BLaER1 treated with 17β-estradiol and CSF1 and Interleukin-3, amounts not matched to agents 10 nM and 100 nM (cell line): ENCODE measurements at regions not wholly inside any gene's neighbourhood (a gene's known extent, or its start where the extent isn't known, plus 50 kb on each side); places are given as distances from the start of the nearest gene placed in this dataset.

ENCODE experiments used
- H3K27ac ChIP-seq, 11 experiments: shearing (Covaris generic); formaldehyde crosslinking; 2 replicates each; pipeline ENCODE4 v1.8.1; 2022
- H3K27me3 ChIP-seq, 11 experiments: shearing (Covaris generic); formaldehyde crosslinking; 2 replicates each; pipeline ENCODE4 v1.8.1; 2022
- H3K36me3 ChIP-seq, 11 experiments: shearing (Covaris generic); formaldehyde crosslinking; 2 replicates each; pipeline ENCODE4 v1.8.1; 2022
- H3K4me1 ChIP-seq, 10 experiments: shearing (Covaris generic); formaldehyde crosslinking; 2 replicates each; pipeline ENCODE4 v1.8.1; 2022
- H3K4me2 ChIP-seq, 11 experiments: shearing (Covaris generic); formaldehyde crosslinking; 2 replicates each; pipeline ENCODE4 v1.8.1; 2022
- H3K4me3 ChIP-seq, 10 experiments: shearing (Covaris generic); formaldehyde crosslinking; 2 replicates each; pipeline ENCODE4 v1.8.1; 2022
- H3K9ac ChIP-seq, 11 experiments: shearing (Covaris generic); formaldehyde crosslinking; 2 replicates each; pipeline ENCODE4 v1.8.1; 2022
- H3K9me3 ChIP-seq, 11 experiments: shearing (Covaris generic); formaldehyde crosslinking; replicated peaks in 1 of 11; 2 replicates each; pipeline ENCODE4 v1.8.1; 2022
- H4K20me1 ChIP-seq, 11 experiments: shearing (Covaris generic); formaldehyde crosslinking; 2 replicates each; pipeline ENCODE4 v1.8.1; 2022
- Cebpa-rat ChIP-seq, 11 experiments: shearing (Covaris generic); IDR thresholded peaks; 2 replicates each; pipeline ENCODE4 v1.8.1; 2022

DNA sequence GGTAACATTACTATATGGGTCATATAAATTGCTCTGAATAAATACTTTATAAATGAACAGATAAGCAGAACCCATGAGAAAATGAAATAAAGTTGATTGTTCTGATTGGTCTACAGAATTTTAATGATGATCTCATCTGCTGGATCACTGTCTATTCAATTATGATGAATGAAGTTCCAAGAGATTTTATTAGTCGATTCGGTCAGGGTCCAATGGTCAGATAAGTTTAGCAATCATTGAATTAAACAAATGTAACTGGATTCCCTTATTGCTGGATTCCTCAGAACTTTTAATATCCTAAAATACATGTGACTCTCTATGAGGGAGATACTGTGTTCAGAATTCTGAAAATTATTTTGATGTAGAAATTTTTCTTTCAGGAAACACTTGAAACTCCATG, 715.2 kb downstream of the EPM2A start:
- H3K4me1 ChIP-seq, result peaks cover 0 to 29% (median 0%) of the 10 kb centered on the region in 10 experiments; a peak in 6 of 20 replicates
- H4K20me1 ChIP-seq, result no peaks in the 10 kb centered on the region
- H3K9me3 ChIP-seq, result no peaks in the 10 kb centered on the region
- no peaks in the 10 kb centered on the region for H3K36me3 ChIP-seq
- H3K27ac ChIP-seq, result no peak overlapping the region
- H3K4me2 ChIP-seq, result no peak overlapping the region
- TF ChIP-seq Cebpa-rat (IDR thresholded peaks at IDR 0.05), result no peak
- H3K4me3 ChIP-seq, result no peak overlapping the region
- no peak overlapping the region for H3K9ac ChIP-seq
- H3K27me3 ChIP-seq, result no peaks in the 10 kb centered on the region

DNA sequence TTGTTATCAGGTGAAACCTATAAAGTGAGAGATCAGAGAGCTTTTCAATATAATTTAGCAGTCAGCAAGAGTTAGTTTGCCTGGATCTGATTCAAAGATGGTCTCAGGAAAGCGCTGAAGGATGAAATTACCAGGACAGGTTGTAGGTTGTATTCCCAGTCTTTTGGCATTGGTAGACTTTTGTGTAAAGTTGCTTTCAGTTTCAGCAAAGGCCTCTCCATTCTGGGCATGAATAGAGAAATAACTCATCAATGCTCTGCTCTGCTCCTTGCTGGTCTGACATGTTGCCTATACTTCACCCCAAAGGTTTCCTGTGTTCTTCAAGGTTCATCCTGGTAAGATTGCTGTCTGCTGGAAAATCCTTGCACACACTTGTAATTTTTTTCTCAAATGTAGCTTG, 714.8 kb downstream of the EPM2A start:
- H3K9me3 ChIP-seq, result no peaks in the 10 kb centered on the region

DNA sequence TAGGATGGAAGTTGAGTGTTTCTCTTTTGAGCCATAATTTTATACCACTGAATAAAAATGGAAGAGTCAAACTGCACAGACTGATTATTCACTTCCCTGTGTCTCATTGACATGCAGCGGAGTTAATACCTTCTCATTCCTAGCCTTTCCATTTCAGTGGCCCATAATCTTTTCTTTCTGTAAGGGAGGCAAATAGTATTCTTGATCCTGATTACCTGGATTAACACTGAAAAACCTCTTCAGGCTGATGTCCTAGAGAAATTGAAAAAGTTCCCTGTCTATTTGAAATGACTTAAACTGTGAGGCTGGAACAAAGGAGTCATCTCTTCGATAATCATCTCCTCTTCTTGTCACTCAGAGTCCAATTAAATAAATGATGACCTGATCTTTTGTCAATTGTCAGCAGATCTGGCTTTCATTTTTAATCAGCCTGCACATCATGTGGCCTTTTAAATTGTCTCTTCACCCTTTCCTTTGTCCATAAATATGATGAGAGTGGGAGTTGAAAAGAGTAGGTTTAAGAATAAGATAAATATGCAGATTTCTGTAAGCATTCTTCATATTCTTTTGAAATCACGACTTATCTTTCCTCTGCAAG, 713.0 kb downstream of the EPM2A start:
- H3K27ac ChIP-seq, result no peak overlapping the region
- no peak overlapping the region for H3K4me2 ChIP-seq
- H3K36me3 ChIP-seq, result no peaks in the 10 kb centered on the region
- H3K9me3 ChIP-seq, result no peaks in the 10 kb centered on the region
- peaks cover 0 to 8% (median 0%) of the 10 kb centered on the region in 10 experiments; a peak in 3 of 20 replicates for H3K4me1 ChIP-seq
- no peak for TF ChIP-seq Cebpa-rat (IDR thresholded peaks at IDR 0.05)
- no peak overlapping the region for H3K9ac ChIP-seq
- no peak overlapping the region for H3K4me3 ChIP-seq
- no peaks in the 10 kb centered on the region for H3K27me3 ChIP-seq
- H4K20me1 ChIP-seq, result no peaks in the 10 kb centered on the region

More for the DNA sequence above, 714.8 kb downstream of the EPM2A start:
- no peak overlapping the region for H3K4me2 ChIP-seq
- TF ChIP-seq Cebpa-rat (IDR thresholded peaks at IDR 0.05), result no peak
- H4K20me1 ChIP-seq, result no peaks in the 10 kb centered on the region
- no peaks in the 10 kb centered on the region for H3K27me3 ChIP-seq
- no peak overlapping the region for H3K9ac ChIP-seq
- H3K36me3 ChIP-seq, result no peaks in the 10 kb centered on the region
- H3K4me3 ChIP-seq, result no peak overlapping the region
- peaks cover 0 to 25% (median under 1%) of the 10 kb centered on the region in 10 experiments; a peak in 6 of 20 replicates for H3K4me1 ChIP-seq
- no peak overlapping the region for H3K27ac ChIP-seq

DNA sequence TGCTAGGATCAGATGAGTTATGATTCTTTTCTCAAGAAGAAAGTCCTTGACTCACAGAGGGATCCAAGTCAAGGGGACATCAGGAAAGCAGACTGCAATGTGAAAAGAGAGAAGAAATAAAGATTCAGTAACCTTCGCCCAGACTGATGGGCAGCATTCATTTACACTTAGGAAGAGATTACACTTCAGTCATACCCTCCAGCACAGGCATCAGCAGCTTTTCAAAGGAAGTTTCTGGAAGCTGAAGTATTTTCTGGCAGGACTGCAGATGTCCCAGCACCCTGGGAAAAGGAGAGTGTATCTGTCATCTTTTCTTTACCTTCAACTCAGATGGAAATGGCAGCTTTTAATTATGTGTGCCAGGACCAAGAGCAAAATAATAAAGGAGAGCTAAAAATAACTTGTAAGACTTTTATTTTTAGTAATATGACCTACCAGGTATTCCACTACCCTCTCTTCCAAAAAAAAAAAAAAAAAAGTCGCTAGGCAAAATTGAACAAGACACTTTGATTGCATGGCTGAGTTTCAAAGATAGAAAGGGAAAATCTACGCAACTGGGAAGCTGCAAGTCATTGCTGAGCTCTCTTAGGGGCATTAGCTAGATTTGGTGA, 712.1 kb downstream of the EPM2A start:
- no peaks in the 10 kb centered on the region for H4K20me1 ChIP-seq
- no peak overlapping the region for H3K4me3 ChIP-seq
- no peaks in the 10 kb centered on the region for H3K9me3 ChIP-seq
- no peak overlapping the region for H3K9ac ChIP-seq
- TF ChIP-seq Cebpa-rat (IDR thresholded peaks at IDR 0.05), result no peak
- no peaks in the 10 kb centered on the region for H3K27me3 ChIP-seq
- H3K4me1 ChIP-seq, result 0 out of 20 replicates have a peak, but pooled peaks cover 0 to 3% (median 0%) of the 10 kb centered on the region in 10 experiments
- H3K4me2 ChIP-seq, result no peak overlapping the region
- no peak overlapping the region for H3K27ac ChIP-seq
- H3K36me3 ChIP-seq, result no peaks in the 10 kb centered on the region

DNA sequence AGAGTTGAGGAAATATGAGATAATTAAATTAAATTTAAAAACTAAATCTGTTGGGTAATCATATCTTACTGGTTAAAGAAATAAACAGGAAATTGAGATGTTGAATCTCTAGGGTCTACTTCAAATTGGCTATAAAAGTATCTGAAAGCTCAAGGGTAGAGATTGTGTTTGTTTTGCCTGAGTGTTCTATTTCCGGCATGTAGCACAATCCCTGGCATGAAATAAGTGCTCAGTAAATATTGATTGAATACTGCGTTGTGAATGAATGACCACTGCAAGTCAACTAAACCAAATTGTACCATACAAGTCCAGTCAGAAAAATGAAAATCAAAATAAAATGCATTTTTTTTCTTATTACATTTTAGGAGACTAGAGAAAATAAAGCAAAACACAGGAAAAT, 709.8 kb downstream of the EPM2A start:
- TF ChIP-seq Cebpa-rat (IDR thresholded peaks at IDR 0.05), result no peak

DNA sequence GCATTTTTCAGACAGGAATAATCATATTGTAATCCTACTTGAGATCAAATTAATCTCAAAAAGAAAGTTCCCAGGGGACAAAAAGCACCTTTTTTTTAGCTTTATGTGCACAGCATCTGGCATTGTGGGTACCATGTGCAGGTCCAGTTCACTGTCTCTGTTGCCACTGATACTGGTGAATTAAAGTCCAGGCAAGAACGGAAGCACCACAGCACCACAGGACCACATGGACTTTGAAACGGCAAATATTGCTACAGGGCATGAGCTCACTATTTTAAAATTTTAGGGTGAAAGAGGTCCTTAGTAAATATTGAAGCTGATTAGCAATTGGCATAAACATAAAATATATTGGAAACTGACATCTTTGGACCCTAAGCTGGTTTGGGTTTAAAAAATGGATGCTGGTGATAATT, 709.0 kb downstream of the EPM2A start:
- no peak overlapping the region for H3K27ac ChIP-seq
- 0 out of 20 replicates have a peak, but pooled peaks cover 0 to 3% (median 0%) of the 10 kb centered on the region in 10 experiments for H3K4me1 ChIP-seq
- H4K20me1 ChIP-seq, result no peaks in the 10 kb centered on the region
- no peaks in the 10 kb centered on the region for H3K9me3 ChIP-seq
- TF ChIP-seq Cebpa-rat (IDR thresholded peaks at IDR 0.05), result no peak
- H3K4me2 ChIP-seq, result no peak overlapping the region
- H3K27me3 ChIP-seq, result no peaks in the 10 kb centered on the region
- no peak overlapping the region for H3K4me3 ChIP-seq
- no peak overlapping the region for H3K9ac ChIP-seq
- H3K36me3 ChIP-seq, result no peaks in the 10 kb centered on the region

More for the DNA sequence above, 709.8 kb downstream of the EPM2A start:
- H3K4me1 ChIP-seq, result 0 out of 20 replicates have a peak, but pooled peaks cover 0 to 3% (median 0%) of the 10 kb centered on the region in 10 experiments
- no peaks in the 10 kb centered on the region for H4K20me1 ChIP-seq
- H3K9me3 ChIP-seq, result no peaks in the 10 kb centered on the region
- no peak overlapping the region for H3K27ac ChIP-seq
- no peak overlapping the region for H3K9ac ChIP-seq
- no peak overlapping the region for H3K4me2 ChIP-seq
- H3K27me3 ChIP-seq, result no peaks in the 10 kb centered on the region
- no peak overlapping the region for H3K4me3 ChIP-seq
- no peaks in the 10 kb centered on the region for H3K36me3 ChIP-seq

DNA sequence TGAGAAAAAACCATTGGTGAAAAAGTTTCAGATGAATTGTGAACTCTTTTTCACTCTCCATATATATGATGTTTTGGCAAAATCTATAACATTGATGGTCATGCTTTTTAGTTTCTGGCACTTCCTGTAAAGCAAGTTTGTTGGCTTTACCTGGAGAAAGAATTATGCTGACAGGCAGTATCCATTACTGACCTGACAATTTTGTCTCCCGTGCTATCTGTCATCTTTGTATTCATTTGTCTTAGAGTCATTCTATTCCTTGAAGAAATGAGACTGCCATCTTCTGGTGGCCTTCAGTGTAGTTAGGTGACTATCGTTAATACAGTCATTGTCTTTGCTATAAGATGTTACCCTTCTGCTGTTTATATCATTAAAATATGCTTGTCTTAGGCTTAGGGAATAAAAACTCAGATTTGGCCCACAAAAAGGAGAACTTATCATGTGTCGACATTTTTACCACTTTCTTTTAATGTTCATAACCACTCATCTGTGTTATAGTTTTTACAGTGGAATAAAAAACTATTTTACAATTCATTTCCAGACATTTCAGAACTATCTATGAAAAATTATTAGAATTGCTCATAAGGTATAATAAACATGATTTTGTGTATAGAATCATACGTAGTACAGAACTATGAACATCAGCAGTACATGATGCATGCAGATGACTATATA, 707.0 kb downstream of the EPM2A start:
- Histone ChIP-seq H3K4me2 (no peak overlapping the region), H3K4me3 (no peak overlapping the region), H4K20me1 (no peaks in the 10 kb centered on the region), H3K4me1 (0 out of 20 replicates have a peak, but pooled peaks cover 0 to 3% (median 0%) of the 10 kb centered on the region in 10 experiments), H3K27ac (no peak overlapping the region), H3K9ac (no peak overlapping the region), H3K27me3 (no peaks in the 10 kb centered on the region), H3K36me3 (no peaks in the 10 kb centered on the region), H3K9me3 (no peaks in the 10 kb centered on the region)
- no peak for TF ChIP-seq Cebpa-rat (IDR thresholded peaks at IDR 0.05)

DNA sequence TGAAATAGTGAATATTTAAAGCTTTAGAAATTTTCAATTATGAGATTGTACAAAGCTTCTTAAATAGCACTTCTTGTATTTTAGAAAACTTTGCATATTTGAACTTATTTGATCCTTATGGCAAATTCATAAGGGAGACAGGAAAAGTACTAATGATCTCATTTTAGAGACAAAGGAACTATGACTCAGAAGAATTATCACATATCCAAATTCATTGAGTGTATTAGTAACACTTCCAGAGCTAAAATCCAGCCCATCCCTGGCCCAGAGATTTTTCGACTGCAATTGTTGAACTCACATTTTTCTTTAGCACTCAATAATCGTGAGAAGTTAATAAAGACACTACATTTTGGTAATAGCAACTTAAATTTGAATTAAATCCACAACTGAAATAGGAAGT, 704.3 kb downstream of the EPM2A start:
- Histone ChIP-seq H3K27ac (no peak overlapping the region), H3K4me3 (no peak overlapping the region)
- no peak for TF ChIP-seq Cebpa-rat (IDR thresholded peaks at IDR 0.05)

DNA sequence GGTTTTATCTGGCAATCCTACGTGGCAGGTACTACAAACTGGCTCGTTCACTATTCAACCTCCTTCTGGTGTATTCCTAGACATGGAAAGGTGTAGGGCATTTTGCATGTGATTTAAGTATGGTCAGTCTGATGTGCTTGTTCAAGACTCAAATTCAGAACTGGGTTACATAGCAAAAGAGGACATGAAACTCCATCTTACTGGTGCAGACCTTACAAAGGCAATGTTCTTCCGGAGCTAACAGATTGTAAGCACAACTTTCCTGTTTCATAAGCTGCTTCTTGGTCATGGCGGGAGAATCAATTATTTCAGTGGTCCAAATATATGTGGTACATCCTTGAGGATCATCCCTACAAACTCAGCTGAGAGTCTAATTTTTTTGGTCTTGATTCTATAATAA, 703.4 kb downstream of the EPM2A start:
- no peak overlapping the region for H3K4me3 ChIP-seq
- no peaks in the 10 kb centered on the region for H3K27me3 ChIP-seq
- H3K4me2 ChIP-seq, result no peak overlapping the region
- no peaks in the 10 kb centered on the region for H3K4me1 ChIP-seq
- no peak overlapping the region for H3K9ac ChIP-seq
- no peak overlapping the region for H3K27ac ChIP-seq
- H4K20me1 ChIP-seq, result no peaks in the 10 kb centered on the region
- TF ChIP-seq Cebpa-rat (IDR thresholded peaks at IDR 0.05), result no peak
- 0 out of 22 replicates have a peak, but pooled peaks cover 0 to 5% (median 0%) of the 10 kb centered on the region in 11 experiments for H3K9me3 ChIP-seq
- no peaks in the 10 kb centered on the region for H3K36me3 ChIP-seq

More for the DNA sequence above, 704.3 kb downstream of the EPM2A start:
- no peaks in the 10 kb centered on the region for H3K27me3 ChIP-seq
- no peaks in the 10 kb centered on the region for H3K36me3 ChIP-seq
- H3K9ac ChIP-seq, result no peak overlapping the region
- H3K4me1 ChIP-seq, result no peaks in the 10 kb centered on the region
- no peak overlapping the region for H3K4me2 ChIP-seq
- H4K20me1 ChIP-seq, result no peaks in the 10 kb centered on the region
- 0 out of 22 replicates have a peak, but pooled peaks cover 0 to 5% (median 0%) of the 10 kb centered on the region in 11 experiments for H3K9me3 ChIP-seq
